GM23248 (cell line): ENCODE measurements at regions not wholly inside any gene's neighbourhood (a gene's known extent, or its start where the extent isn't known, plus 50 kb on each side); places are given as distances from the start of the nearest gene placed in this dataset.

Experiments used
- DNase-seq: peaks from one replicate; pipeline ENCODE4 v3.0.0-alpha.2; 2015
- H2AFZ ChIP-seq: fragments of 200-600 bp; sonication (generic); 2 replicates; pipeline ENCODE4 v1.6.1; 2016; ENCODE audit warnings: antibody characterized with exemption
- H3F3A ChIP-seq: fragments of 200-600 bp; sonication (generic); 2 replicates; pipeline ENCODE4 v1.6.1; 2016; ENCODE audit warnings: mild to moderate bottlenecking, antibody characterized with exemption, mixed run types; ENCODE audit not compliant: insufficient read depth
- H3K27ac ChIP-seq: fragments of 200-600 bp; sonication (generic); 2 replicates; pipeline ENCODE4 v1.5.1; 2016; ENCODE audit warnings: mild to moderate bottlenecking
- H3K27me3 ChIP-seq: fragments of 200-600 bp; sonication (generic); replicated peaks from 2 replicates; pipeline ENCODE4 v1.6.1; 2016; ENCODE audit warnings: mild to moderate bottlenecking; ENCODE audit not compliant: insufficient read depth
- H3K36me3 ChIP-seq: fragments of 200-600 bp; sonication (generic); 2 replicates; pipeline ENCODE4 v1.6.1; 2016; ENCODE audit warnings: low read depth, mild to moderate bottlenecking
- H3K4me1 ChIP-seq: fragments of 200-600 bp; sonication (generic); 2 replicates; pipeline ENCODE4 v1.6.1; 2016; ENCODE audit warnings: mild to moderate bottlenecking; ENCODE audit not compliant: insufficient read depth
- H3K4me2 ChIP-seq: fragments of 200-600 bp; sonication (generic); one replicate; pipeline ENCODE4 v1.6.1; 2016; ENCODE audit warnings: mild to moderate bottlenecking; ENCODE audit not compliant: unreplicated experiment
- H3K4me3 ChIP-seq: fragments of 200-600 bp; sonication (generic); 2 replicates; pipeline ENCODE4 v1.5.1; 2016; ENCODE audit warnings: mild to moderate bottlenecking
- H3K79me2 ChIP-seq: fragments of 200-600 bp; sonication (generic); 2 replicates; pipeline ENCODE4 v1.6.1; 2016; ENCODE audit warnings: mild to moderate bottlenecking; ENCODE audit not compliant: insufficient read depth
- H3K9ac ChIP-seq: fragments of 200-600 bp; sonication (generic); 2 replicates; pipeline ENCODE4 v1.6.1; 2016; ENCODE audit warnings: mild to moderate bottlenecking
- H3K9me2 ChIP-seq: fragments of 200-600 bp; sonication (generic); 2 replicates; pipeline ENCODE4 v1.6.1; 2016; ENCODE audit warnings: mixed run types, mild to moderate bottlenecking, moderate library complexity; ENCODE audit not compliant: insufficient read depth
- H3K9me3 ChIP-seq: fragments of 200-600 bp; sonication (generic); one replicate; pipeline ENCODE4 v1.6.1; 2017; ENCODE audit warnings: low read depth
- H4K20me1 ChIP-seq: fragments of 200-600 bp; sonication (generic); 2 replicates; pipeline ENCODE4 v1.6.0; 2016; ENCODE audit not compliant: insufficient read depth
- EZH2 ChIP-seq: fragments of 200-600 bp; sonication (generic); IDR thresholded peaks from 2 replicates; pipeline ENCODE4 v1.6.1; 2018; ENCODE audit warnings: antibody characterized with exemption, mild to moderate bottlenecking; ENCODE audit not compliant: insufficient read depth, poor library complexity, severe bottlenecking
- EZH2phosphoT487 ChIP-seq: fragments of 200-600 bp; sonication (generic); IDR thresholded peaks from 2 replicates; pipeline ENCODE4 v1.6.1; 2018; ENCODE audit warnings: antibody characterized with exemption, moderate library complexity, mild to moderate bottlenecking, low read depth; ENCODE audit not compliant: insufficient read depth
- WGBS, 2 experiments: methylation state at CpG; one replicate each; pipeline ENCODE4 v1.1.6; 2015 to 2017; ENCODE audit warnings: low lambda C conversion rate in 2 of 2, low coverage in 1 of 2; ENCODE audit errors: missing lambda C conversion rate in 2 of 2; 5-methylcytosine and 5-hydroxymethylcytosine counted together
- in situ Hi-C: fragments of 300-500 bp; cut with MboI; formaldehyde crosslinking; loops from 2 replicates; pipeline ENCODE4 v1.15.0; 2020

- Histone ChIP-seq H3K9ac (no peak overlapping the region), H3K79me2 (no peaks in the 10 kb centered on the region), H3K9me3 (no peaks in the 10 kb centered on the region), H3K9me2 (no peaks in the 10 kb centered on the region), H2AFZ (no peak overlapping the region), H3K36me3 (no peaks in the 10 kb centered on the region), H3K4me2 (no peak overlapping the region), H3F3A (no peaks in the 10 kb centered on the region), H3K27me3 (no peaks in the 10 kb centered on the region), H3K4me1 (peaks cover 8% of the 10 kb centered on the region), H4K20me1 (no peaks in the 10 kb centered on the region), H3K4me3 (no peak overlapping the region), H3K27ac (no peak overlapping the region)
- DNase-seq: no peak
- 88 to 89% methylated on average over 9 of the region's 9 CpGs for WGBS, 2 experiments
- TF ChIP-seq EZH2 (no peak), EZH2phosphoT487 (no peak)
- in situ Hi-C loops: no loop called here
Measured at GRCh38 chr6:146881228-146882181, 282.7 kb downstream of the ADGB start.

- Histone ChIP-seq H3K9me2 (no peaks in the 10 kb centered on the region), H2AFZ (no peak overlapping the region), H3K4me3 (no peak overlapping the region), H3K36me3 (no peaks in the 10 kb centered on the region), H3K9ac (no peak overlapping the region), H4K20me1 (no peaks in the 10 kb centered on the region), H3K4me2 (no peak overlapping the region), H3F3A (no peaks in the 10 kb centered on the region), H3K9me3 (no peaks in the 10 kb centered on the region), H3K27me3 (no peaks in the 10 kb centered on the region), H3K4me1 (peaks cover 12% of the 10 kb centered on the region), H3K27ac (no peak overlapping the region), H3K79me2 (no peaks in the 10 kb centered on the region)
- no peak for DNase-seq
- in situ Hi-C loops: no loop called here
- no peak for TF ChIP-seq EZH2
- TF ChIP-seq EZH2phosphoT487: no peak
- 93 to 95% methylated on average over 4 of the region's 4 CpGs for WGBS, 2 experiments
Measured at GRCh38 chr6:146883640-146884531, 285.1 kb downstream of the ADGB start.

- no peak overlapping the region for H3K9ac ChIP-seq
- H3K79me2 ChIP-seq: no peaks in the 10 kb centered on the region
- no peaks in the 10 kb centered on the region for H3F3A ChIP-seq
- H2AFZ ChIP-seq: no peak overlapping the region
- H3K4me2 ChIP-seq: no peak overlapping the region
- no peak for DNase-seq
- no peaks in the 10 kb centered on the region for H3K9me2 ChIP-seq
- TF ChIP-seq EZH2: no peak
- no peak for TF ChIP-seq EZH2phosphoT487
- H3K27ac ChIP-seq: no peak overlapping the region
- peaks cover 12% of the 10 kb centered on the region for H3K4me1 ChIP-seq
- H3K36me3 ChIP-seq: no peaks in the 10 kb centered on the region
- in situ Hi-C loops: no loop called here
- H3K9me3 ChIP-seq: no peaks in the 10 kb centered on the region
- H3K4me3 ChIP-seq: no peak overlapping the region
- H4K20me1 ChIP-seq: no peaks in the 10 kb centered on the region
- no peaks in the 10 kb centered on the region for H3K27me3 ChIP-seq
- 95 to 98% methylated on average over 2 of the region's 2 CpGs for WGBS, 2 experiments
Measured at GRCh38 chr6:146884728-146885127, 286.0 kb downstream of the ADGB start.

- Histone ChIP-seq H3K9ac (no peak overlapping the region), H3K36me3 (no peaks in the 10 kb centered on the region), H3K27ac (no peak overlapping the region), H3K4me1 (peaks cover 12% of the 10 kb centered on the region), H3K4me2 (no peak overlapping the region), H3K4me3 (no peak overlapping the region), H3F3A (no peaks in the 10 kb centered on the region; the same call in 1 of the 2 replicates), H3K79me2 (no peaks in the 10 kb centered on the region), H2AFZ (0 out of 2 replicates have a peak overlapping the region, but pooled peaks have one; percentile 8), H3K9me2 (no peaks in the 10 kb centered on the region), H4K20me1 (no peaks in the 10 kb centered on the region), H3K9me3 (no peaks in the 10 kb centered on the region), H3K27me3 (no peaks in the 10 kb centered on the region)
- DNase-seq: no peak
- in situ Hi-C loops: no loop called here
- WGBS, 2 experiments: 66 to 69% methylated on average over 4 of the region's 4 CpGs
- TF ChIP-seq EZH2: no peak
- no peak for TF ChIP-seq EZH2phosphoT487
Measured at GRCh38 chr6:146885708-146886457, 287.1 kb downstream of the ADGB start.
